ENCODE measurements at regions not wholly inside any gene's neighbourhood (a gene's known extent, or its start where the extent isn't known, plus 50 kb on each side); places are given as distances from the start of the nearest gene placed in this dataset.
A peak's percentile ranks its signal among the peaks of the same experiment; 100 is the strongest.

DNA sequence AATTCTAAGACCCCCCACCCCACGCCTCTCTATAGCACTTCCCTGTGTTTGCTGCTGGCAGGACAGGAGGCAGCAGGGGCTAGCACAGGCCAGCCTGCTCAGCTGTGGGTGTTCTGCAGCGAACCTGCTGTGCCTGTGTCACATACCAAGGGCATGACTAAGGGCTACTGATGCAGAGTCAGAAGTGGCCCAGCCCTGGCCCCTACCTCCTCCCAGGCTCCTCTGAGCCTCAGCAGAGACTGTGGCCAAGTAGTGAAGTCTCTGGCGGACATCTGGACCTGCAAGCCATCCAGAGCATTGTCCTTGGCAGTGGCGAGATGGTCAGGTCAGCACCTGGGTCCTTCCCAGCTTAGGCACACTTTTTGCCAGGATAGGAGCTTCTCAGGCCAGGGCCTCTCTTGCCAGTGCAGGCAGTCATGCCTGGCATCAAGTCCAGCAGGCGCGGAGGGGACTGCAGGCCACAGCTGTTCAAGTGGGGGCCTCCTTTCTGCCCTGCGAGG, 116.3 kb upstream of the RET start:
- TF ChIP-seq, protein P1, sequence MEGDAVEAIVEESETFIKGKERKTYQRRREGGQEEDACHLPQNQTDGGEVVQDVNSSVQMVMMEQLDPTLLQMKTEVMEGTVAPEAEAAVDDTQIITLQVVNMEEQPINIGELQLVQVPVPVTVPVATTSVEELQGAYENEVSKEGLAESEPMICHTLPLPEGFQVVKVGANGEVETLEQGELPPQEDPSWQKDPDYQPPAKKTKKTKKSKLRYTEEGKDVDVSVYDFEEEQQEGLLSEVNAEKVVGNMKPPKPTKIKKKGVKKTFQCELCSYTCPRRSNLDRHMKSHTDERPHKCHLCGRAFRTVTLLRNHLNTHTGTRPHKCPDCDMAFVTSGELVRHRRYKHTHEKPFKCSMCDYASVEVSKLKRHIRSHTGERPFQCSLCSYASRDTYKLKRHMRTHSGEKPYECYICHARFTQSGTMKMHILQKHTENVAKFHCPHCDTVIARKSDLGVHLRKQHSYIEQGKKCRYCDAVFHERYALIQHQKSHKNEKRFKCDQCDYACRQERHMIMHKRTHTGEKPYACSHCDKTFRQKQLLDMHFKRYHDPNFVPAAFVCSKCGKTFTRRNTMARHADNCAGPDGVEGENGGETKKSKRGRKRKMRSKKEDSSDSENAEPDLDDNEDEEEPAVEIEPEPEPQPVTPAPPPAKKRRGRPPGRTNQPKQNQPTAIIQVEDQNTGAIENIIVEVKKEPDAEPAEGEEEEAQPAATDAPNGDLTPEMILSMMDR (IDR thresholded peaks at IDR 0.05), result no peak
- WGBS, 3 donors, result 24 to 38% (median 29%) methylated on average over 7 of the region's 7 CpGs
- Histone ChIP-seq H3K4me3 (no peak overlapping the region), H3K4me1 (no peaks in the 10 kb centered on the region), H3K27me3 (ENCODE audit: insufficient read depth in 3 of 3, low read length in 2 of 3) (no peaks in the 10 kb centered on the region), H3K9me3 (no peaks in the 10 kb centered on the region), H3K36me3 (ENCODE audit: insufficient read depth in 1 of 2, low read depth in 1 of 2) (no peaks in the 10 kb centered on the region), H3K27ac (peak overlapping the region; percentile 50)
- ATAC-seq (peak; percentile 88 to 93 (median 90)), DNase-seq (peak in 1 of 2 donors; percentile 69)
- intact Hi-C loops (cut with DNase I), result loop anchor here in 1 of 2 donors (10.0 kb wide), 1 partner anchor 374 kb away; no protein-coding TSS in a partner anchor

DNA sequence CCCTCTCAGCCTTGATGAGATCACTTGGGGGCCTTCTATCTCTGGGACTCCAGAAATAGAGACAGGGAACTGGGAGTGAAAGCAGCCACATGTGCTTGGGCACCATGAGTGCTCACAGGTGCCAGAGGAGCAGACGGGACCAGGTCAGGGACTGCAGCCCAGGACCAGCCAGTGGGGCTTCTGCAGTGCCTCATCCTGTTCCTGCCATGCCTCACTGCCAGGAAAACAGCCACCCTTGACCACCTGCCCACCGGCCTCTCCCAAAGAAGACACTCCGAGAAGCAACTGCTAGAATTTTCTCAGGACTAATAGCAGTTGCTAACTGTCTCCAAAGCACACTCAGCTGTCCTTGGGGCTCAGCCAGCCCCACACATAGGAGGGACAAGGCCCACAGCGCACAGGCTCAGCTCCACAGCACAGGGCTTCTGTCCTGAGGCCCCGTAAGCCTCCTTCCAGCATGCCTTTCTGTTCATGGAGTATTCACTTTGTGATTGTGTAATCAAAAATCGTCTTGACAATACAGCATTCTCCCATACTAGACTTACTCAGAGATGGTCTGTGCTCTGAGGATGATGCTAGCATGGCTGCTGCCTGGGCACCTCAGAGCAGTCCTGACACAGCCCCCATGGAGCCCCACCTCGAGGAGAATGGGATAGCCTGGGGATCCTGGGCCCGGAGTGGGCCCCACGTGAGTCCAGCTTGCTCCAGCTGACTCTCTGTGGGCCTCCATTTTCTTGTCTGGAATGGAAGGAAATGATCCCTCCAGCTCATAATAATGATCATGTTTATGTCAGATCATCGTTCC, 115.7 kb upstream of the RET start:
- Histone ChIP-seq H3K27me3 (ENCODE audit: insufficient read depth in 3 of 3, low read length in 2 of 3) (no peaks in the 10 kb centered on the region), H3K4me1 (no peaks in the 10 kb centered on the region), H3K27ac (peak overlapping the region; percentile 50), H3K36me3 (ENCODE audit: insufficient read depth in 1 of 2, low read depth in 1 of 2) (no peaks in the 10 kb centered on the region), H3K4me3 (no peak overlapping the region), H3K9me3 (no peaks in the 10 kb centered on the region)
- intact Hi-C loops (cut with DNase I), result loop anchor here in 1 of 2 donors (10.0 kb wide), 1 partner anchor 374 kb away; no protein-coding TSS in a partner anchor
- TF ChIP-seq, protein P1 (IDR thresholded peaks at IDR 0.05), result no peak
- 25 to 33% (median 26%) methylated on average over 10 of the region's 10 CpGs for WGBS, 3 donors
- ATAC-seq (peak; percentile 44 to 82 (median 64)), DNase-seq (peak in 1 of 2 donors; percentile 70)

DNA sequence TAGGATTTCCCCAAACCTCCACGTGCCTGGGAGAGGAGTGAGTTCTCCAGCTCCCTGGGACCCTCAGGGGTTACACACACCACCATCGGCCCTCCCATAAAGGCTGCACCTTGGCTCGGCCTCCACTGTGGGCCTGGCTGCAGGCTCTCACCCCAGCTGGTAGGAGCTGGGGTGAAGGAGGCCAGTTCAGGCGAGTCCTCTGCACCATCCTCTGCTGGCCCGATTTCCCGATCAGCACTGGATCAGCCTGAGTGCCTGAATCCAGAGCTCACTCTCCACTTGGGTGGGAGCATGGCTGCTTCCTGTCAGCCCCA, 115.1 kb upstream of the RET start:
- Histone ChIP-seq H3K4me3 (no peak overlapping the region), H3K4me1 (no peaks in the 10 kb centered on the region), H3K27ac (no peak overlapping the region), H3K9me3 (no peaks in the 10 kb centered on the region), H3K36me3 (ENCODE audit: insufficient read depth in 1 of 2, low read depth in 1 of 2) (no peaks in the 10 kb centered on the region), H3K27me3 (ENCODE audit: insufficient read depth in 3 of 3, low read length in 2 of 3) (no peaks in the 10 kb centered on the region)
- DNase-seq (no peak), ATAC-seq (no peak)
- intact Hi-C loops (cut with DNase I), result loop anchor here in 1 of 2 donors (10.0 kb wide), 1 partner anchor 373 kb away; no protein-coding TSS in a partner anchor
- whole genome bisulfite sequencing, 3 donors, result 53 to 61% (median 56%) methylated on average over 6 of the region's 6 CpGs
- TF ChIP-seq, protein P1 (IDR thresholded peaks at IDR 0.05), result no peak

DNA sequence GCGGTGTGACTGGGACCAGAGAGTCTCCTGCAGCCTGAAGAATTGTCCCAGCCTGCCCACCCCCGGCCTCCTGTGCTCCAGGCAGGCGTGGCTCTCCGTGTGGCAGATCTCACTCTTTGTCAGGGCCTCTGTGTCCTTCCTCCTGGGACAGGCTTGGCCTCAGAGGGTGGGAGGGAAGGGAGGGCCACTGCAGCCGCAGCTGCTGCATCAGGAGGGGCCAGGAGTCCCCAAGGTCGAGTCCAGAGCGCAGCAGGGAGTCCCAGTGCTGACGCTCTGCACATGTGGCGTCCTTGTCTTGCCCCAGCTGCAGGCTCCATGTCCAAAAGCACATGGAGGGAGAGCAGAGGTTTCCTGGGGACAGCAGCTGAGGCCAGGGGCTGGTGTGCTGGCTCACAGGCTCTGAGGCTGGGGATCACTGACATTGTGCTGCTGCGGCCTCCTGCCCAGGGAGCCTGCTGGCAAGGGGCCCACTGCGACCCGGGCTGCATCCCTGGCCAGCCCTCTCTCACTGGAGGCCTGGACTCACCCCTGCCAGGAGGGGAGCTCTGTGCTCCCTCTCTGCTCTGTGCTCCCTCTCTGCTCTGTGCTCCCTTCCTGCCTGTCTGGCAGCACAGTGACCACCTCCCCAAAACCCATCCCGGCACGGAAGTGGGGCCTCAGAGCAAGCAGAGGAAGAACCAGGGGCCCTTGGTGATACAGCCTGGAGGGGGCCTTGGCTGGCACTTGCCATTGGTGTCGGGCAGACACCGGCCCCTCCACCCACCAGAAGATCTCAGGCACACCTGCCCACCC, 114.6 kb upstream of the RET start:
- Histone ChIP-seq H3K27me3 (ENCODE audit: insufficient read depth in 3 of 3, low read length in 2 of 3) (no peaks in the 10 kb centered on the region), H3K36me3 (ENCODE audit: insufficient read depth in 1 of 2, low read depth in 1 of 2) (no peaks in the 10 kb centered on the region), H3K4me3 (no peak overlapping the region), H3K27ac (no peak overlapping the region), H3K9me3 (no peaks in the 10 kb centered on the region), H3K4me1 (no peaks in the 10 kb centered on the region)
- intact Hi-C loops (cut with DNase I), result loop anchor here in 1 of 2 donors (10.0 kb wide), 1 partner anchor 372 kb away; no protein-coding TSS in a partner anchor
- ATAC-seq (peak in 2 of 4 donors; percentile 24 to 43), DNase-seq (peak in 1 of 2 donors; percentile 69)
- TF ChIP-seq, protein P1 (IDR thresholded peaks at IDR 0.05), result no peak
- WGBS, 3 donors, result 47 to 53% (median 49%) methylated on average over 13 to 16 of the region's 16 CpGs

All from psoas muscle (tissue), 7 donors.